Loucy (cell line): ENCODE measurements at regions not wholly inside any gene's neighbourhood (a gene's known extent, or its start where the extent isn't known, plus 50 kb on each side); places are given as distances from the start of the nearest gene placed in this dataset.

Source experiments
- H2AFZ ChIP-seq: fragments of 200-600 bp; sonication (generic); 2 replicates; pipeline ENCODE4 v1.6.0; 2016; ENCODE audit warnings: antibody characterized with exemption, mild to moderate bottlenecking, low read length, moderate library complexity
- H3F3A ChIP-seq: fragments of 200-600 bp; 2 replicates; pipeline ENCODE4 v1.6.0; 2016; ENCODE audit warnings: antibody characterized with exemption, low read depth, mild to moderate bottlenecking
- H3K27me3 ChIP-seq: fragments of 200-600 bp; sonication (generic); 2 replicates; pipeline ENCODE4 v1.6.1; 2014; ENCODE audit warnings: low read length, mild to moderate bottlenecking; ENCODE audit not compliant: insufficient read depth, poor library complexity, severe bottlenecking
- H3K36me3 ChIP-seq: fragments of 200-600 bp; sonication (generic); 2 replicates; pipeline ENCODE4 v1.6.1; 2016; ENCODE audit warnings: low read length; ENCODE audit not compliant: insufficient read depth
- H3K4me1 ChIP-seq: fragments of 200-600 bp; sonication (generic); 2 replicates; pipeline ENCODE4 v1.5.1; 2014; ENCODE audit warnings: low read length, mild to moderate bottlenecking; ENCODE audit not compliant: insufficient read depth, poor library complexity, severe bottlenecking
- H3K4me2 ChIP-seq: fragments of 200-600 bp; sonication (generic); 2 replicates; pipeline ENCODE4 v1.6.0; 2014; ENCODE audit warnings: antibody characterized with exemption, low read length, low read depth, mild to moderate bottlenecking; ENCODE audit not compliant: poor library complexity, severe bottlenecking
- H3K4me3 ChIP-seq: fragments of 200-600 bp; sonication (generic); 2 replicates; pipeline ENCODE4 v1.5.1; 2014; ENCODE audit warnings: low read length, mild to moderate bottlenecking, mixed read lengths; ENCODE audit not compliant: poor library complexity, severe bottlenecking
- H3K79me2 ChIP-seq: fragments of 200-600 bp; sonication (generic); 2 replicates; pipeline ENCODE4 v1.6.1; 2014; ENCODE audit warnings: low read length; ENCODE audit not compliant: insufficient read depth
- H3K9ac ChIP-seq: fragments of 200-600 bp; sonication (generic); 2 replicates; pipeline ENCODE4 v1.6.0; 2014; ENCODE audit warnings: mild to moderate bottlenecking, low read depth, low read length, moderate library complexity; ENCODE audit not compliant: poor library complexity, severe bottlenecking
- H3K9me2 ChIP-seq: fragments of 200-600 bp; sonication (generic); replicated peaks from 2 replicates; pipeline ENCODE4 v1.6.1; 2016; ENCODE audit warnings: low read depth, low read length, mixed read lengths
- H3K9me3 ChIP-seq: fragments of 200-600 bp; sonication (generic); 2 replicates; pipeline ENCODE4 v1.6.1; 2014; ENCODE audit warnings: mild to moderate bottlenecking, antibody characterized with exemption, low read length, low read depth; ENCODE audit not compliant: insufficient read depth
- H4K20me1 ChIP-seq: fragments of 200-600 bp; sonication (generic); 2 replicates; pipeline ENCODE4 v1.6.0; 2014; ENCODE audit warnings: antibody characterized with exemption, low read length, mild to moderate bottlenecking; ENCODE audit not compliant: insufficient read depth, poor library complexity, severe bottlenecking
- CTCF ChIP-seq: fragments of 200-600 bp; sonication (generic); conservative IDR thresholded peaks from 2 replicates; pipeline ENCODE4 v1.5.1; 2014; ENCODE audit warnings: mild to moderate bottlenecking, antibody characterized with exemption, low read length
- EZH2phosphoT487 ChIP-seq: fragments of 200-600 bp; IDR thresholded peaks from 2 replicates; pipeline ENCODE4 v1.6.1; 2018; ENCODE audit warnings: antibody characterized with exemption, mild to moderate bottlenecking, moderate library complexity, borderline replicate concordance

- no peak for TF ChIP-seq EZH2phosphoT487
- no peak for TF ChIP-seq CTCF
- no peak overlapping the region for H3K4me3 ChIP-seq
- H3K36me3 ChIP-seq: no peaks in the 10 kb centered on the region
- no peak overlapping the region for H3K4me2 ChIP-seq
- H4K20me1 ChIP-seq: no peaks in the 10 kb centered on the region
- H3F3A ChIP-seq: no peaks in the 10 kb centered on the region
- no peaks in the 10 kb centered on the region for H3K9me3 ChIP-seq
- H3K9me2 ChIP-seq: no peaks in the 10 kb centered on the region
- no peaks in the 10 kb centered on the region for H3K27me3 ChIP-seq
- H3K9ac ChIP-seq: no peak overlapping the region
- no peak overlapping the region for H2AFZ ChIP-seq
- H3K4me1 ChIP-seq: no peaks in the 10 kb centered on the region
- H3K79me2 ChIP-seq: no peaks in the 10 kb centered on the region
These were observed 401.2 kb upstream of the CDH7 start for GRCh38 chr18:65349635-65350034.

- Histone ChIP-seq H3K27me3 (no peaks in the 10 kb centered on the region), H3K36me3 (no peaks in the 10 kb centered on the region), H4K20me1 (no peaks in the 10 kb centered on the region), H3K4me1 (no peaks in the 10 kb centered on the region), H3K9me3 (no peaks in the 10 kb centered on the region), H2AFZ (no peak overlapping the region), H3K4me2 (no peak overlapping the region), H3F3A (no peaks in the 10 kb centered on the region), H3K79me2 (no peaks in the 10 kb centered on the region), H3K9me2 (no peaks in the 10 kb centered on the region), H3K9ac (no peak overlapping the region), H3K4me3 (no peak overlapping the region)
- TF ChIP-seq EZH2phosphoT487 (no peak), CTCF (no peak)
These were observed 403.4 kb upstream of the CDH7 start for GRCh38 chr18:65347446-65347845.

- Histone ChIP-seq H3K4me1 (no peaks in the 10 kb centered on the region), H2AFZ (no peak overlapping the region), H3K4me2 (no peak overlapping the region), H3F3A (no peaks in the 10 kb centered on the region), H3K79me2 (no peaks in the 10 kb centered on the region), H3K4me3 (no peak overlapping the region), H3K9me3 (no peaks in the 10 kb centered on the region), H4K20me1 (no peaks in the 10 kb centered on the region), H3K9me2 (no peaks in the 10 kb centered on the region), H3K27me3 (no peaks in the 10 kb centered on the region), H3K36me3 (no peaks in the 10 kb centered on the region), H3K9ac (no peak overlapping the region)
- no peak for TF ChIP-seq EZH2phosphoT487
- no peak for TF ChIP-seq CTCF
These were observed 404.7 kb upstream of the CDH7 start for GRCh38 chr18:65346086-65346485.
